Endothelial cell of umbilical vein (primary cell): ENCODE measurements at regions not wholly inside any gene's neighbourhood (a gene's known extent, or its start where the extent isn't known, plus 50 kb on each side); places are given as distances from the start of the nearest gene placed in this dataset.

Source experiments
- BruUV-seq: library from RNA; stranded (reverse); fragments of 400-500 nt; replicated peaks from 2 replicates; lab custom pipeline; 2021; lab: Mats Ljungman, UMichigan
- CTCF ChIA-PET: fragments of 300-600, 350-600 bp; sonication (Branson Sonifier 250); formaldehyde crosslinking; loops from one replicate; lab custom pipeline; 2021; ENCODE audit warnings: antibody characterized with exemption, inconsistent platforms; lab: Charles Lee
- POLR2A ChIA-PET: fragments of 300-600, 350-600 bp; sonication (Branson Sonifier 250); formaldehyde crosslinking; loops from one replicate; lab custom pipeline; 2021; ENCODE audit warnings: antibody characterized with exemption, inconsistent platforms; lab: Charles Lee
- DNase-seq: peaks from one replicate; pipeline ENCODE4 v3.0.0-alpha.2; 2011; ENCODE audit warnings: low read depth, low spot score
- FAIRE-seq: peaks from 2 replicates; lab custom pipeline; 2011; peaks lifted over from hg19 to GRCh38; lab: Jason Lieb, UNC
- H2AFZ ChIP-seq: 2 replicates; pipeline ENCODE4 v1.6.0; 2012; ENCODE audit warnings: low read depth, low read length, control low read depth, inconsistent platforms
- H3K27ac ChIP-seq: 2 replicates; pipeline ENCODE4 v1.5.1; 2011; ENCODE audit warnings: low read depth, mild to moderate bottlenecking, control low read depth, low read length, moderate library complexity; ENCODE audit not compliant: insufficient read depth
- H3K27me3 ChIP-seq, 2 experiments: 2 replicates each; pipeline versions ENCODE4 v1.6.0 to v1.6.1; 2011; ENCODE audit warnings: low read length in 2 of 2, mixed read lengths in 1 of 2; ENCODE audit not compliant: control insufficient read depth in 2 of 2, insufficient read depth in 2 of 2
- H3K36me3 ChIP-seq, 2 experiments: 2 replicates in 1 of 2; 3 replicates in 1 of 2; pipeline ENCODE4 v1.5.1; 2011; ENCODE audit warnings: low read length in 2 of 2, mild to moderate bottlenecking in 1 of 2, moderate library complexity in 1 of 2; ENCODE audit not compliant: control insufficient read depth in 2 of 2, insufficient read depth in 2 of 2; ENCODE audit errors: extremely low read depth in 1 of 2
- H3K4me1 ChIP-seq: 3 replicates; pipeline ENCODE4 v1.5.1; 2011; ENCODE audit warnings: mild to moderate bottlenecking, low read length; ENCODE audit not compliant: control insufficient read depth, insufficient read depth; ENCODE audit errors: extremely low read depth
- H3K4me2 ChIP-seq: 2 replicates; pipeline ENCODE4 v1.6.1; 2011; ENCODE audit warnings: low read length, control low read depth, mixed read lengths; ENCODE audit not compliant: insufficient read depth
- H3K4me3 ChIP-seq, 3 experiments: fragments of 200-600 bp in 1 of 3; sonication (generic), shearing (Covaris generic) in 1 of 3; replicated peaks in 1 of 3; 2 replicates each; pipeline ENCODE4 v1.5.1; 2011 to 2016; ENCODE audit warnings: control low read depth in 3 of 3, low read length in 3 of 3, mild to moderate bottlenecking in 2 of 3, inconsistent platforms in 1 of 3, low read depth in 1 of 3, moderate library complexity in 1 of 3; ENCODE audit not compliant: insufficient read depth in 1 of 3
- H3K79me2 ChIP-seq: 2 replicates; pipeline ENCODE4 v1.6.0; 2012; ENCODE audit warnings: low read length, inconsistent platforms; ENCODE audit not compliant: control insufficient read depth, insufficient read depth
- H3K9ac ChIP-seq: replicated peaks from 2 replicates; pipeline ENCODE3; 2011; ENCODE audit warnings: low read length, control low read depth; ENCODE audit not compliant: insufficient read depth; ENCODE audit errors: extremely low read depth
- H3K9me1 ChIP-seq: replicated peaks from 3 replicates; pipeline ENCODE4 v1.6.0; 2011; ENCODE audit warnings: mild to moderate bottlenecking, low read length; ENCODE audit not compliant: control insufficient read depth, insufficient read depth; ENCODE audit errors: extremely low read depth
- H3K9me3 ChIP-seq: replicated peaks from 2 replicates; pipeline ENCODE4 v1.5.1; 2012; ENCODE audit warnings: low read length, inconsistent platforms; ENCODE audit not compliant: control insufficient read depth, insufficient read depth
- H4K20me1 ChIP-seq: replicated peaks from 2 replicates; pipeline ENCODE3; 2011; ENCODE audit warnings: mild to moderate bottlenecking, low read length; ENCODE audit not compliant: control insufficient read depth, insufficient read depth; ENCODE audit errors: extremely low read depth
- EZH2 ChIP-seq: IDR thresholded peaks from 2 replicates; pipeline ENCODE4 v1.6.1; 2012; ENCODE audit warnings: borderline replicate concordance, low read depth, mild to moderate bottlenecking, moderate library complexity, low read length, inconsistent platforms; ENCODE audit not compliant: severe bottlenecking
- FOS ChIP-seq: IDR thresholded peaks from 2 replicates; pipeline ENCODE4 v1.6.1; 2011; ENCODE audit warnings: mild to moderate bottlenecking, low read length, moderate library complexity, borderline replicate concordance; ENCODE audit not compliant: insufficient read depth
- GATA2 ChIP-seq: IDR thresholded peaks from 2 replicates; pipeline ENCODE4 v1.7.0; 2011; ENCODE audit warnings: low read depth, mild to moderate bottlenecking, moderate library complexity, mixed read lengths, low read length; ENCODE audit not compliant: insufficient read length, insufficient read depth
- JUN ChIP-seq: IDR thresholded peaks from 2 replicates; pipeline ENCODE4 v1.6.1; 2011; ENCODE audit warnings: borderline replicate concordance, low read depth; ENCODE audit not compliant: insufficient read length, insufficient read depth
- MYC ChIP-seq: IDR thresholded peaks from one replicate; pipeline ENCODE4 v1.6.1; 2011; ENCODE audit warnings: mild to moderate bottlenecking, low read depth, low read length
- POLR2A ChIP-seq: IDR thresholded peaks from 2 replicates; pipeline ENCODE4 v1.6.1; 2012; ENCODE audit warnings: low read depth, mild to moderate bottlenecking, control low read depth, low read length
- POLR2AphosphoS5 ChIP-seq: IDR thresholded peaks from 2 replicates; pipeline ENCODE4 v1.6.1; 2012; ENCODE audit warnings: low read depth, mild to moderate bottlenecking, control low read depth, low read length, moderate library complexity; ENCODE audit not compliant: insufficient read depth
- dilution Hi-C: fragments of 300-500 bp; cut with MboI; formaldehyde crosslinking; loops from one replicate; pipeline ENCODE4 v1.15.0; 2019; ENCODE audit warnings: low sequenced_read_pairs; ENCODE audit not compliant: extremely low pct_ligation_motif_present
- intact Hi-C: fragments of 100-400 bp; cut with micrococcal nuclease; formaldehyde crosslinking; loops from one replicate; pipeline ENCODE4 v1.10.0; 2022
- TF ChIP-seq, protein P1 (sequence below), 2 donors: IDR thresholded peaks; 1 replicate in 1 of 2; 2 replicates in 1 of 2; pipeline ENCODE4 v1.5.1; 2011; ENCODE audit warnings: low read length in 2 of 2, mild to moderate bottlenecking in 2 of 2, moderate library complexity in 2 of 2, control low read depth in 1 of 2, inconsistent platforms in 1 of 2, low read depth in 1 of 2; ENCODE audit not compliant: insufficient read depth in 1 of 2; ENCODE audit errors: extremely low read depth in 1 of 2
- TF ChIP-seq, protein P2 (sequence below): IDR thresholded peaks from 2 replicates; pipeline ENCODE4 v1.6.1; 2011; ENCODE audit not compliant: insufficient read depth, insufficient read length

DNA sequence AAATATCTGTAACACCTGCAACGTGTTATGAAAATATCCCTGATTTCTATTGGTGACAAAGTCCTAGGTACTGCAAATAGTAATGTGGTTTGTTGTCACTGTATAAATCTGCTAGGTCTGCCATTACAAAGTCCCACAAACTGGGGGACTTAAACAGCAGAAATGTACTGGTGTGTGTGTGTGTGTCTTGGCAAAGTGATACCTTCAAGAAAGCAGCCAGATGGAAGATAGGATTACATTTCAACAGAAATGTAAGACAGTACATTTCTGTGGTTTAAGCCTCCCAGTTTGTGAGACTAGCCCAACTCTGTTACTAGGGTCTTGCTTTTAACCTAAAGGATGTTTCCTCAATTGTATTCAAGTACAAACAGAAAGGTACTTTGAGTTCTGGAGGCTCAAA, 531.7 kb downstream of the NPIPA7 start:
- BruUV-seq, result no TSS peak
- Histone ChIP-seq H3K4me1 (no peaks in the 10 kb centered on the region), H3K4me3 (no peak overlapping the region), H3K36me3 (no peaks in the 10 kb centered on the region), H2AFZ (no peak overlapping the region), H3K9me3 (peaks cover 3% of the 10 kb centered on the region), H3K4me2 (no peak overlapping the region), H3K27ac (no peak overlapping the region), H3K27me3 (no peaks in the 10 kb centered on the region), H3K79me2 (no peaks in the 10 kb centered on the region), H4K20me1 (no peaks in the 10 kb centered on the region), H3K9me1 (no peaks in the 10 kb centered on the region), H3K9ac (no peak overlapping the region)
- ChIA-PET POLR2A (no interaction called here), CTCF (no interaction called here)
- DNase-seq, result no peak
- intact Hi-C loops, result no loop called here
- FAIRE-seq, result no peak
- TF ChIP-seq FOS, result no peak
- TF ChIP-seq MYC, result no peak
- no peak for TF ChIP-seq JUN
- TF ChIP-seq, protein P1, sequence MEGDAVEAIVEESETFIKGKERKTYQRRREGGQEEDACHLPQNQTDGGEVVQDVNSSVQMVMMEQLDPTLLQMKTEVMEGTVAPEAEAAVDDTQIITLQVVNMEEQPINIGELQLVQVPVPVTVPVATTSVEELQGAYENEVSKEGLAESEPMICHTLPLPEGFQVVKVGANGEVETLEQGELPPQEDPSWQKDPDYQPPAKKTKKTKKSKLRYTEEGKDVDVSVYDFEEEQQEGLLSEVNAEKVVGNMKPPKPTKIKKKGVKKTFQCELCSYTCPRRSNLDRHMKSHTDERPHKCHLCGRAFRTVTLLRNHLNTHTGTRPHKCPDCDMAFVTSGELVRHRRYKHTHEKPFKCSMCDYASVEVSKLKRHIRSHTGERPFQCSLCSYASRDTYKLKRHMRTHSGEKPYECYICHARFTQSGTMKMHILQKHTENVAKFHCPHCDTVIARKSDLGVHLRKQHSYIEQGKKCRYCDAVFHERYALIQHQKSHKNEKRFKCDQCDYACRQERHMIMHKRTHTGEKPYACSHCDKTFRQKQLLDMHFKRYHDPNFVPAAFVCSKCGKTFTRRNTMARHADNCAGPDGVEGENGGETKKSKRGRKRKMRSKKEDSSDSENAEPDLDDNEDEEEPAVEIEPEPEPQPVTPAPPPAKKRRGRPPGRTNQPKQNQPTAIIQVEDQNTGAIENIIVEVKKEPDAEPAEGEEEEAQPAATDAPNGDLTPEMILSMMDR (IDR thresholded peaks at IDR 0.05; ENCODE audit: extremely low read depth in 1 of 2, insufficient read depth in 1 of 2, low read depth in 1 of 2, low read length in 2 of 2), result no peak
- TF ChIP-seq, protein P2, sequence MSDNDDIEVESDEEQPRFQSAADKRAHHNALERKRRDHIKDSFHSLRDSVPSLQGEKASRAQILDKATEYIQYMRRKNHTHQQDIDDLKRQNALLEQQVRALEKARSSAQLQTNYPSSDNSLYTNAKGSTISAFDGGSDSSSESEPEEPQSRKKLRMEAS, result no peak
- no peak for TF ChIP-seq POLR2A
- no peak for TF ChIP-seq EZH2
- TF ChIP-seq GATA2, result no peak
- TF ChIP-seq POLR2AphosphoS5, result no peak
- dilution Hi-C loops, result no loop called here
